Ishikawa (cell line): ENCODE measurements at regions not wholly inside any gene's neighbourhood (a gene's known extent, or its start where the extent isn't known, plus 50 kb on each side); places are given as distances from the start of the nearest gene placed in this dataset.

Experiments
- CEBPB ChIP-seq: IDR thresholded peaks from 2 replicates; pipeline ENCODE4 v1.6.1; 2012
- CREB1 ChIP-seq: IDR thresholded peaks from 2 replicates; pipeline ENCODE4 v1.6.1; 2012; ENCODE audit warnings: low read depth
- EGR1 ChIP-seq: IDR thresholded peaks from 2 replicates; pipeline ENCODE4 v1.6.1; 2012
- EP300 ChIP-seq: IDR thresholded peaks from 2 replicates; pipeline ENCODE4 v1.6.1; 2012; ENCODE audit warnings: borderline replicate concordance
- FOXM1 ChIP-seq: IDR thresholded peaks from 2 replicates; pipeline ENCODE4 v1.6.1; 2012; ENCODE audit warnings: low read depth, borderline replicate concordance
- NFIC ChIP-seq: IDR thresholded peaks from 2 replicates; pipeline ENCODE4 v1.6.1; 2012
- RAD21 ChIP-seq: IDR thresholded peaks from 2 replicates; pipeline ENCODE4 v1.6.1; 2012; ENCODE audit warnings: low read depth
- TAF1 ChIP-seq: IDR thresholded peaks from 2 replicates; pipeline ENCODE4 v1.6.1; 2012; ENCODE audit warnings: low read depth, mild to moderate bottlenecking
- TCF12 ChIP-seq: IDR thresholded peaks from 2 replicates; pipeline ENCODE4 v1.6.1; 2012; ENCODE audit warnings: low read depth
- TEAD4 ChIP-seq: IDR thresholded peaks from 2 replicates; pipeline ENCODE4 v1.6.1; 2012
- USF1 ChIP-seq: IDR thresholded peaks from 2 replicates; pipeline ENCODE4 v1.6.1; 2012
- YY1 ChIP-seq: IDR thresholded peaks from 2 replicates; pipeline ENCODE4 v1.6.1; 2012; ENCODE audit warnings: low read depth
- ZBTB7A ChIP-seq: IDR thresholded peaks from 2 replicates; pipeline ENCODE4 v1.6.1; 2012; ENCODE audit warnings: low read depth
- TF ChIP-seq, protein P1 (sequence below): IDR thresholded peaks from 2 replicates; pipeline ENCODE4 v1.6.1; 2012
- TF ChIP-seq, protein P2 (sequence below): IDR thresholded peaks from 2 replicates; pipeline ENCODE4 v1.6.1; 2012; ENCODE audit warnings: low read depth, mild to moderate bottlenecking

- no peak for TF ChIP-seq RAD21
These were observed 117.6 kb upstream of the PLEKHG7 start for GRCh38 chr12:92585115-92585727.

- TF ChIP-seq NFIC (no peak), EP300 (no peak), CEBPB (no peak), ZBTB7A (no peak), CREB1 (no peak), TAF1 (no peak), USF1 (no peak)
- TF ChIP-seq, protein P1, sequence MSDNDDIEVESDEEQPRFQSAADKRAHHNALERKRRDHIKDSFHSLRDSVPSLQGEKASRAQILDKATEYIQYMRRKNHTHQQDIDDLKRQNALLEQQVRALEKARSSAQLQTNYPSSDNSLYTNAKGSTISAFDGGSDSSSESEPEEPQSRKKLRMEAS: no peak
These were observed 118.9 kb upstream of the PLEKHG7 start for GRCh38 chr12:92583910-92584309.

GRCh38 chr12:92582893-92583292 lies 119.9 kb upstream of the PLEKHG7 start:
- no peak for TF ChIP-seq FOXM1
- TF ChIP-seq USF1: no peak
- TF ChIP-seq TCF12: no peak
- TF ChIP-seq YY1: no peak
- TF ChIP-seq TEAD4: no peak

GRCh38 chr12:92582475-92582874 lies 120.3 kb upstream of the PLEKHG7 start:
- TF ChIP-seq, protein P2, sequence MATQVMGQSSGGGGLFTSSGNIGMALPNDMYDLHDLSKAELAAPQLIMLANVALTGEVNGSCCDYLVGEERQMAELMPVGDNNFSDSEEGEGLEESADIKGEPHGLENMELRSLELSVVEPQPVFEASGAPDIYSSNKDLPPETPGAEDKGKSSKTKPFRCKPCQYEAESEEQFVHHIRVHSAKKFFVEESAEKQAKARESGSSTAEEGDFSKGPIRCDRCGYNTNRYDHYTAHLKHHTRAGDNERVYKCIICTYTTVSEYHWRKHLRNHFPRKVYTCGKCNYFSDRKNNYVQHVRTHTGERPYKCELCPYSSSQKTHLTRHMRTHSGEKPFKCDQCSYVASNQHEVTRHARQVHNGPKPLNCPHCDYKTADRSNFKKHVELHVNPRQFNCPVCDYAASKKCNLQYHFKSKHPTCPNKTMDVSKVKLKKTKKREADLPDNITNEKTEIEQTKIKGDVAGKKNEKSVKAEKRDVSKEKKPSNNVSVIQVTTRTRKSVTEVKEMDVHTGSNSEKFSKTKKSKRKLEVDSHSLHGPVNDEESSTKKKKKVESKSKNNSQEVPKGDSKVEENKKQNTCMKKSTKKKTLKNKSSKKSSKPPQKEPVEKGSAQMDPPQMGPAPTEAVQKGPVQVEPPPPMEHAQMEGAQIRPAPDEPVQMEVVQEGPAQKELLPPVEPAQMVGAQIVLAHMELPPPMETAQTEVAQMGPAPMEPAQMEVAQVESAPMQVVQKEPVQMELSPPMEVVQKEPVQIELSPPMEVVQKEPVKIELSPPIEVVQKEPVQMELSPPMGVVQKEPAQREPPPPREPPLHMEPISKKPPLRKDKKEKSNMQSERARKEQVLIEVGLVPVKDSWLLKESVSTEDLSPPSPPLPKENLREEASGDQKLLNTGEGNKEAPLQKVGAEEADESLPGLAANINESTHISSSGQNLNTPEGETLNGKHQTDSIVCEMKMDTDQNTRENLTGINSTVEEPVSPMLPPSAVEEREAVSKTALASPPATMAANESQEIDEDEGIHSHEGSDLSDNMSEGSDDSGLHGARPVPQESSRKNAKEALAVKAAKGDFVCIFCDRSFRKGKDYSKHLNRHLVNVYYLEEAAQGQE: no peak

DNA sequence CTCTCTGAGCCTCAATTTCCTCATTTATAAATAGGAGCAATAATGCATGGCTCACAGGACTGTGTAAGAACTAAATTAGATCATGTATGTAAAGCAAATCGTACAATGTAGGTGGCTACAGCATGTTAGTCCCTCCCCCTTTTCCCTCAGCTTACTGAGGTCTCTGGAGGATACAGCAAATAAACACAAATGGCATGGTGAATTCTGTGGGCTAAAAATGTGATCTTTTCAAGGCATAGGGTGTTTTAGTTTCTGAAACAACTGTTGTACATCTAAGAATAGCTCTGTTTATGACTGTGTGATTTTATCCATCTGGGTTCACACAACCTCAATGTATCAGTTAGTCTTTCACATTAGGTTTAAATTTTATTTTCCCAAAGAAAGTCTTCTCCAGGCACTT lies 121.2 kb upstream of the PLEKHG7 start:
- TF ChIP-seq EGR1: no peak
- no peak for TF ChIP-seq YY1
- TF ChIP-seq, protein P2: no peak
- TF ChIP-seq, protein P1: no peak
- no peak for TF ChIP-seq TEAD4

DNA sequence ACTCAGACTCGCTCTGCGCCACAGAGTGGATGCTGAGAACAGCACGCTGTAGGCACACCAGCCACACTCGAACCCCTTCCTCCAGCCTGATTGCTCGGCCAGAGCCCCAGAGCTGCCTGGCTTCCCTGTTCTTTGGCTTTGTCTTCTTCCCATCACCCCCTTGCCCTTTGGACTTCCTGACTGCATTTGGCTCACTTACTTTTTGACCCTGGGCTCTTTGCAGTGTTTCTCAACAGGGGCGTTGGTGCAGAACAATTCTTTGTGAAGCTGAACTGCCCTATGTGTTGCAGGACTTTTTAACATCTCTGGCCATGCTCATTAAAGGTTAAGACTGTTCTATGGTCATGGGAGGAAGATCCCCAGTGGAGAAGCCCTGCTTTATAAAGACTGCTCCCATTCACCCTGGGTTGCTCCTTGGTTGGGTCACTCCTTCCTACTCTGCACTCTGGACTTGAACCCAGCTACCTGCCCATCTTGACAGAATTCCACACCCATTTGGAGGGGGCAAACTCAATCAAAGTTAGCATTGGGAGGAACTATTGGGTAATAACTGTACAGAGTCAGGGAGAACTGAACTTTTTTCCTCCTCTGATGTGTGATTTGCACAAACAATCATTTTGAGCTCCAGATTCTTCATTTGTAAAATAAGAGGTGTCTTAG lies 127.7 kb upstream of the PLEKHG7 start:
- no peak for TF ChIP-seq YY1
- TF ChIP-seq EGR1: no peak
- no peak for TF ChIP-seq RAD21
- TF ChIP-seq, protein P2: no peak
- TF ChIP-seq EP300: no peak
- TF ChIP-seq ZBTB7A: no peak
- no peak for TF ChIP-seq USF1
- TF ChIP-seq TAF1: no peak
- no peak for TF ChIP-seq FOXM1
- TF ChIP-seq CEBPB: no peak
- TF ChIP-seq TEAD4: no peak
- no peak for TF ChIP-seq TCF12
- TF ChIP-seq NFIC: no peak
- TF ChIP-seq, protein P1: no peak
- TF ChIP-seq CREB1: no peak
